ENCODE measurements at regions not wholly inside any gene's neighbourhood (a gene's known extent, or its start where the extent isn't known, plus 50 kb on each side); places are given as distances from the start of the nearest gene placed in this dataset.

DNA sequence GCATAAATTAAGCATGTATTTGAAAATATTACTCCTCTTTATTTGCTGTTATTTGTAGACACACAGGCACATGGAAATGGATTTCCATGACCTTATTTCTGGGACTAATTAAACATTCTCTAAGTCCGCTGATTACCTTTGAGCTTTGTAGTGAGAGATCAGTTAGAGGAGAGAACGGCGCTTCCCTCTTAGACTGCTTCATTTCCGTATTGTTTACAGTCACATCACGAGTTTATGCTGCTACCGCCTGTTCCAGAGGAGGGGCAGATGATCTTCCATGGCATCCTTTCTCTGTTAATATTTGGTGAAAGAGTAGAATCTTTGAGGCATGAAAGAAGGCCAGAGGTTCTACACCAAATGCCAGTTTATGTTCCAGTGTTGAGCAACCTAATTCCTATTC, 404.4 kb downstream of the TRIB2 start:
- TF ChIP-seq, protein P1, sequence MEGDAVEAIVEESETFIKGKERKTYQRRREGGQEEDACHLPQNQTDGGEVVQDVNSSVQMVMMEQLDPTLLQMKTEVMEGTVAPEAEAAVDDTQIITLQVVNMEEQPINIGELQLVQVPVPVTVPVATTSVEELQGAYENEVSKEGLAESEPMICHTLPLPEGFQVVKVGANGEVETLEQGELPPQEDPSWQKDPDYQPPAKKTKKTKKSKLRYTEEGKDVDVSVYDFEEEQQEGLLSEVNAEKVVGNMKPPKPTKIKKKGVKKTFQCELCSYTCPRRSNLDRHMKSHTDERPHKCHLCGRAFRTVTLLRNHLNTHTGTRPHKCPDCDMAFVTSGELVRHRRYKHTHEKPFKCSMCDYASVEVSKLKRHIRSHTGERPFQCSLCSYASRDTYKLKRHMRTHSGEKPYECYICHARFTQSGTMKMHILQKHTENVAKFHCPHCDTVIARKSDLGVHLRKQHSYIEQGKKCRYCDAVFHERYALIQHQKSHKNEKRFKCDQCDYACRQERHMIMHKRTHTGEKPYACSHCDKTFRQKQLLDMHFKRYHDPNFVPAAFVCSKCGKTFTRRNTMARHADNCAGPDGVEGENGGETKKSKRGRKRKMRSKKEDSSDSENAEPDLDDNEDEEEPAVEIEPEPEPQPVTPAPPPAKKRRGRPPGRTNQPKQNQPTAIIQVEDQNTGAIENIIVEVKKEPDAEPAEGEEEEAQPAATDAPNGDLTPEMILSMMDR (IDR thresholded peaks at IDR 0.05 in 4 of 5, conservative IDR thresholded peaks at IDR 0.05 in 1 of 5) = no peak
- no peak for TF ChIP-seq POLR2A (IDR thresholded peaks at IDR 0.05)

Data from gastrocnemius medialis (tissue), 4 donors.